Right ventricle myocardium superior (tissue), 1 donor: ENCODE measurements at regions not wholly inside any gene's neighbourhood (a gene's known extent, or its start where the extent isn't known, plus 50 kb on each side); places are given as distances from the start of the nearest gene placed in this dataset.
"Not testable (repeated sequence)": the region's sequence is repeated elsewhere in the genome, so short reads cannot be mapped to it uniquely, and the experiment has no call there.

Experiments used
- ATAC-seq: fragments of 200-7000 bp; cut with Tn5 transposase; one replicate; pipeline ENCODE4 v1.9.1; 2020; ENCODE audit warnings: mild to moderate bottlenecking; ENCODE audit not compliant: poor library complexity
- DNase-seq: peaks from one replicate; pipeline ENCODE4 v3.0.0-alpha.2; 2020
- intact Hi-C: fragments of 100-400 bp; cut with DNase I; formaldehyde crosslinking; loops from one replicate; pipeline ENCODE4 v1.11.2; 2022
- donor health status: DM: no; HTN: yes; CAD: no; lungs with severe emphysema.

GRCh38 chr9:19885608-19886007 lies 96.8 kb upstream of the SLC24A2 start:
- intact Hi-C loops = no loop called here
- ATAC-seq (no peak), DNase-seq (no peak)

DNA sequence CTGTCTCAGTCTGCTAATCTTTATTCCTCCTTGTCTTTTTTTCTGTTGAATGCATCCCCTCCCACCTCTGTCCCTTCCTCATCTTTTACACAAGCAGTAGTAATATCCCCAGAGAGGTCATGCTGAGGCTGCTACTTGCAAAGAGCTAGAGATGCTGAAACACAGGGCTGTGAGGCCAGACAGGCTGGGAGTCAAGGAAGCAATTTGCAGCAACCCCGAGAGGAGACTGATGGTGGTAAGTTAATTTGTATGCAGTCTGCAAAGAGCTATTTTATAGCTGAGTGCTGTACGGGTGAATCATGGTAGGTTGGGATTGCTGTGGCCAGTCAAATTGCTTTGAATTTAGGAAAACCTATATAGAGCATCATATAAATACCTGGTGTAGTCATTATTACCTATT lies 90.2 kb upstream of the SLC24A2 start:
- no peak for DNase-seq
- ATAC-seq = no peak
- intact Hi-C loops = no loop called here

DNA sequence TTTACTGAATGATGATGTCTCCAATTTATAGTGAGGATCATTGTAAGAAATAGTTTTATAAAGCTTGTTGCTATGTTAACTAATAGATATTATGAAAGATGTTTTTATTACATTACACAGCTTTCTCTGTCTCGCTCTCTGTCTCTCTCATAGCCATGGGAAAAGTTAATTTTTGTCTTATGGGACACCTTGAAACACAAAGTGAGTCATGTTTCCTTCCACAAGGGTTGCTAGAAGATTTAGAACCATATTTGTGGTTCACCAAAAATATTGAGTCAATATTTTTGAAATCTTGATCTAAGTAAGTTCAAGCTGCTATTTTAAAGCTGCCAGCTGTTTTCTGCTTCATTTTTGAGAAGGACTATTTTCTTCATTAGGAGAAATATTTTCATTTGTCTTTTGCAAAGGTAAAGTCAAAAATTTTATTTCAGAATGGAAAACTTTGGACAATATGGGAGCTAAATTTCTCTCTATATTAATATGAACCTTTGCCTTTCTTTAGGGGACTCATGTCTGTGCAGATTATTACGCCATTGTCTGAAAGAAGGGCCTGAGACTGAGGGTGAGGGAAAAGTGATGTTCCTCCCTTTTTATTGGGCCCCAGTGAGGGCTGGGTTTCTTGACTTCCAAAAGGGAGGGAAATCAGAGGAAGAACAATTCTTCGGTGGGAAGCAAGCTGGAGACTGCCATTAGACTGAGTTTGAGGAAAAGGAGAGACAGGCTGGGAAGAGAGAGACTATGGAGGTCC lies 87.9 kb upstream of the SLC24A2 start:
- DNase-seq (no peak), ATAC-seq (no peak)
- intact Hi-C loops = no loop called here

DNA sequence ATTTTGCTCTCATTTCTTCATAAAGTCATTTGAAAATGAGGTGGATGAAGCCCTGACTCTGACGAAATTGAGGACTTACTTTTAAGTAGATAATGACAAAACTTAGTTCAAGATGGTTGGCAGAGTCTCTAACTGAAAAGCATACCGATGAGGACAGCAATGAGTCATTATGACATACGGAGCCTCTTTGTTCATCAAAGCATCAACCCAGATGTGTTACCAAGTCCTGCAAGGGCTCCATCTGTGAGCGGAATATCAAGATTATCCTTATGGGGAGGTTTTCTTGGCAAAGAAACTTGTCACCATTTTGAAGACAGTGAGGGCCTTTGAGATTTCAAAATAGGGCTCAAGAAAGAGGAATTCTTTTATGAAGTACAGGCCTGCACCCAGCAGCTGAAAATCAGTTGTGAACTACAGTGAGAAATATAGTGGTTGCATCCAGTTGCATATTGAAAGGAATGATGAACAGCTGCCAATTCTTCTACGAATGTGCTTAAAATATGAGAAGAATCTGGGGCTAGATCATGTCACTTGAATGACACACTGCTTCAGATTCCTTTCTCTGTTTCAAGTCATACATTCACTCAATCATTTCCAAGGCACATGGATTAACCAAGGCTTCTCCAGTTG lies 86.6 kb upstream of the SLC24A2 start:
- intact Hi-C loops = no loop called here
- ATAC-seq = no peak
- no peak for DNase-seq

GRCh38 chr9:19873188-19873587 lies 84.4 kb upstream of the SLC24A2 start:
- intact Hi-C loops, DNase-seq, ATAC-seq: not testable (repeated sequence)

GRCh38 chr9:19870988-19871387 lies 82.2 kb upstream of the SLC24A2 start:
- ATAC-seq (no peak), DNase-seq (no peak)
- intact Hi-C loops = no loop called here

- intact Hi-C loops = no loop called here
- no peak for ATAC-seq
- no peak for DNase-seq
Observed at GRCh38 chr9:19840953-19841352, 52.1 kb upstream of the SLC24A2 start.
